ENCODE measurements at regions not wholly inside any gene's neighbourhood (a gene's known extent, or its start where the extent isn't known, plus 50 kb on each side); places are given as distances from the start of the nearest gene placed in this dataset.

DNA sequence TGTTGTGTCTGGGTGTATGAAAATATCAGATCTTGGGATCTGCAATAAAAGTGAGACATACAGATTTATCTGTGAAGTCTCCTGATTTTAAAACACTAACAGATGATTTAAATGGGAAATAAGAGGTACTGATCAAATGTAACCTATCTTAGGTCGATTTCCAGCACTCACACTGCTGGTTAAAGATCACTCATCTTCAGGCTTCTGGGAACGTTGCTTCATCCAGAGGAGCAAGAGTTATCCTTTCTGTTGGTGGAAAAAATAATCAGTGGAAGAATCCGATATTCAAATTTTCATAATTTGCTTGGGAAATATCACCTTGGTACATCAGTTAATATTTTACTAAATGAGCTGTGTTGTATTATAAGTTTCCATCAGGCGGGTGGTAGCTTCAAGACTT lies 876.8 kb upstream of the WWC1 start:
- no peak for TF ChIP-seq SP1 (CRISPR knock-in tag; conservative IDR thresholded peaks at IDR 0.05)
- no peak for TF ChIP-seq JUN (CRISPR knock-in tag; IDR thresholded peaks at IDR 0.05)
- TF ChIP-seq, protein P1, sequence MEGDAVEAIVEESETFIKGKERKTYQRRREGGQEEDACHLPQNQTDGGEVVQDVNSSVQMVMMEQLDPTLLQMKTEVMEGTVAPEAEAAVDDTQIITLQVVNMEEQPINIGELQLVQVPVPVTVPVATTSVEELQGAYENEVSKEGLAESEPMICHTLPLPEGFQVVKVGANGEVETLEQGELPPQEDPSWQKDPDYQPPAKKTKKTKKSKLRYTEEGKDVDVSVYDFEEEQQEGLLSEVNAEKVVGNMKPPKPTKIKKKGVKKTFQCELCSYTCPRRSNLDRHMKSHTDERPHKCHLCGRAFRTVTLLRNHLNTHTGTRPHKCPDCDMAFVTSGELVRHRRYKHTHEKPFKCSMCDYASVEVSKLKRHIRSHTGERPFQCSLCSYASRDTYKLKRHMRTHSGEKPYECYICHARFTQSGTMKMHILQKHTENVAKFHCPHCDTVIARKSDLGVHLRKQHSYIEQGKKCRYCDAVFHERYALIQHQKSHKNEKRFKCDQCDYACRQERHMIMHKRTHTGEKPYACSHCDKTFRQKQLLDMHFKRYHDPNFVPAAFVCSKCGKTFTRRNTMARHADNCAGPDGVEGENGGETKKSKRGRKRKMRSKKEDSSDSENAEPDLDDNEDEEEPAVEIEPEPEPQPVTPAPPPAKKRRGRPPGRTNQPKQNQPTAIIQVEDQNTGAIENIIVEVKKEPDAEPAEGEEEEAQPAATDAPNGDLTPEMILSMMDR (IDR thresholded peaks at IDR 0.05), result no peak
